Astrocyte of the spinal cord (primary cell): ENCODE measurements at regions not wholly inside any gene's neighbourhood (a gene's known extent, or its start where the extent isn't known, plus 50 kb on each side); places are given as distances from the start of the nearest gene placed in this dataset.

Experiments
- DNase-seq: peaks from one replicate; pipeline ENCODE4 v3.0.0; 2011; ENCODE audit warnings: low read depth, low spot score
- H3K4me3 ChIP-seq: 2 replicates; pipeline ENCODE4 v1.5.1; 2011; ENCODE audit warnings: low read depth, mild to moderate bottlenecking, low read length, moderate library complexity
- CTCF ChIP-seq: IDR thresholded peaks from 2 replicates; pipeline ENCODE4 v1.5.1; 2012; ENCODE audit warnings: low read depth, mild to moderate bottlenecking, low read length, inconsistent platforms
- in situ Hi-C: cut with HindIII; loops from 2 replicates; pipeline ENCODE4 v1.10.0; 2017; ENCODE audit warnings: low sequenced_read_pairs

GRCh38 chr6:106918115-106918514, 56.4 kb downstream of the CD24 start:
- in situ Hi-C loops, result no loop called here
- no peak for DNase-seq
- no peak overlapping the region for H3K4me3 ChIP-seq
- TF ChIP-seq CTCF, result no peak

- DNase-seq, result no peak
- in situ Hi-C loops, result no loop called here
- H3K4me3 ChIP-seq, result no peak overlapping the region
- no peak for TF ChIP-seq CTCF
Observed at GRCh38 chr6:106916891-106917290, 57.6 kb downstream of the CD24 start.

GRCh38 chr6:106913676-106914280, 60.8 kb downstream of the CD24 start:
- no peak for DNase-seq
- in situ Hi-C loops, result no loop called here
- H3K4me3 ChIP-seq, result no peak overlapping the region
- no peak for TF ChIP-seq CTCF

- no peak overlapping the region for H3K4me3 ChIP-seq
- no peak for TF ChIP-seq CTCF
- in situ Hi-C loops, result no loop called here
- no peak for DNase-seq
Observed at GRCh38 chr6:106913111-106913510, 61.4 kb downstream of the CD24 start.

- DNase-seq, result no peak
- no peak for TF ChIP-seq CTCF
- H3K4me3 ChIP-seq, result no peak overlapping the region
- in situ Hi-C loops, result no loop called here
Observed at GRCh38 chr6:106912091-106912490, 62.4 kb downstream of the CD24 start.

- H3K4me3 ChIP-seq, result no peak overlapping the region
- no peak for DNase-seq
- in situ Hi-C loops, result no loop called here
- TF ChIP-seq CTCF, result no peak
Observed at GRCh38 chr6:106910999-106911949, 63.3 kb downstream of the CD24 start.
